Activated CD4-positive, alpha-beta T cell treated with anti-CD3 and anti-CD28 coated beads, Interleukin-2, amount 50 U/mL, for 4 hours (primary cell): ENCODE measurements at regions not wholly inside any gene's neighbourhood (a gene's known extent, or its start where the extent isn't known, plus 50 kb on each side); places are given as distances from the start of the nearest gene placed in this dataset.
"Not testable (repeated sequence)": the region's sequence is repeated elsewhere in the genome, so short reads cannot be mapped to it uniquely, and the experiment has no call there.

Experiments
- DNase-seq, 2 experiments: peaks; one replicate each; pipeline ENCODE4 v3.0.0-alpha.2; 2020

DNA sequence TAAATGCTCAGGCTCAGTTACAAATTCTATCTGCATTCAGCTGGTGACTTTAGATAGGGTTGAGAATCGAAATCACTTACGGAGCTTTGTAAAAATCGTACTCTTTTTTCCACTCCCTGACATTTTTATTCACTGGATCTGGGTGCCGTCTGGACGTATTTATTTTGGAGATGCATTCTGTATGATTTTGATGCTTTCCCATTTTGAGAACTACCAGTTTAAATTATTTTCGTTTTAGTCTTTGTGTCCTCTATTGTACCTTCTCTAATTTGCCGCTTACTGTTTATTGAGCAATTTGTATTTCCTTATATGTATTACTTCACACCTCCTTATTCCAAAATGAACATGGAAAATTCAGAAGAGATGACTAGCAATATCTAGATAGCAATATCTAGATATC lies 96.2 kb downstream of the FASLG start:
- DNase-seq = no peak

DNA sequence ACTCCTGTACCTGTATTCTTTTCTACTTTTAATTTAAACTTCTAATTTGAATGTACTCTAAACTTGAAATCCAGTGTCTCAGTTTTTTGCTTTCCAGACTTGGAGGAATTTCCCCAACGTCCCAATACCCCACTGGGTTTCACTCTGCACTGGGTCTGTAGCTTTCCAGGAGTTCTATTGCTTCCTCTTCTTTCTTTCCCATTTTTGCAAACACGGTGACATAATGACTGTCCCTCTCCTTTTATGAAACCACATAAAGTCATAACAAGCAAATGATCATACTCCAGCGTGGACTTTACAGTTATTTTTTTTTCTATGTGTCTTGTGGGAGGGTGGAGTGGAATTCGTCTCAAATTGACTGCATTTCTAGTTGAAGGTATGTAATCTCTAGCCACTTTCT lies 97.1 kb downstream of the FASLG start:
- no peak for DNase-seq

- DNase-seq = no peak
Measured at GRCh38 chr1:172758259-172758658, 99.4 kb downstream of the FASLG start.

GRCh38 chr1:172760121-172760520 lies 101.2 kb downstream of the FASLG start:
- no peak for DNase-seq

GRCh38 chr1:172761581-172762486 lies 102.9 kb downstream of the FASLG start:
- no peak for DNase-seq

- DNase-seq = no peak
Measured at GRCh38 chr1:172763057-172763456, 104.2 kb downstream of the FASLG start.

DNA sequence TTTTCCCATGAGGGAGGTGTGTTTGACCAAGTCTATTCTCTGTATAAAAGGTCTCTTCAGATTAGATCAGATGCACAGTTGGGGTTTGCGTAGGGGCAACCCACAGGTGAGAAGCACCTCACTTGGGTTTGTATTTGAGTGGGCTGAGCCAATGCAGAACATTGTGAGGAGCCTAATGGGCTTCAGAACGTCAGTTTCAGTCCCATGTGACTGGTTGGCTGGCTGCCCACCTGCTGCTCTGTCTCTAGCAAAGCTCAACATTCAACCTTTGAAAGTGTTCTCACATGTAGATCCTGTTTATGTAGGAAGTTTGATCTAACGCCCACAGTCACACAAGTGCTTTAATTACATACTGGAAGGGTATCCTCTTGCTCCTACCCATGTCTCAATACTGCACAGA lies 105.5 kb downstream of the FASLG start:
- DNase-seq = peak; percentile 8 to 15

DNA sequence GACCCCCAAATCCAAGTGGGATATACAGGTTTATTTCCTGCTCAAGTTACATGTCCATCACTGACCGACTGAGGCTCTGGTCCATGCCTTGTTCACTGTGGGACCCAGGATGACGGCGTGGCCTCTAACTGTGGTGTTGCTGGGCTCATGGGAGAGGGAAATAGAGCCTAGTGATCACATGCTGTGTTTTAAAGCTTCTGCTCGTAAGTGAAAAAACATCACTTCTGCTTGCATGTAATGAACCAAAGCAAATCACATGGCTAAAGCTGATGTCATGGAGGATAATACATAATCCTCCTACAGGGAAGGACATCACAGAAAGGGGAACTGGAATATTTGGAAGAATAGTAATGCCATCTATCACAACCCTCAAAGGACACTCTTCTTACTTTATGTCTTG lies 107.6 kb downstream of the FASLG start:
- DNase-seq = no peak

- no peak for DNase-seq
Measured at GRCh38 chr1:172770071-172770470, 111.2 kb downstream of the FASLG start.

GRCh38 chr1:172774561-172774960 lies 115.7 kb downstream of the FASLG start:
- no peak for DNase-seq

GRCh38 chr1:172775606-172776005 lies 116.7 kb downstream of the FASLG start:
- DNase-seq = no peak

- DNase-seq = no peak
Measured at GRCh38 chr1:172776071-172776470, 117.2 kb downstream of the FASLG start.

GRCh38 chr1:172777767-172778166 lies 118.9 kb downstream of the FASLG start:
- DNase-seq = no peak

- no peak for DNase-seq
Measured at GRCh38 chr1:172778456-172779455, 119.9 kb downstream of the FASLG start.

- no peak for DNase-seq
Measured at GRCh38 chr1:172779491-172779890, 120.6 kb downstream of the FASLG start.

DNA sequence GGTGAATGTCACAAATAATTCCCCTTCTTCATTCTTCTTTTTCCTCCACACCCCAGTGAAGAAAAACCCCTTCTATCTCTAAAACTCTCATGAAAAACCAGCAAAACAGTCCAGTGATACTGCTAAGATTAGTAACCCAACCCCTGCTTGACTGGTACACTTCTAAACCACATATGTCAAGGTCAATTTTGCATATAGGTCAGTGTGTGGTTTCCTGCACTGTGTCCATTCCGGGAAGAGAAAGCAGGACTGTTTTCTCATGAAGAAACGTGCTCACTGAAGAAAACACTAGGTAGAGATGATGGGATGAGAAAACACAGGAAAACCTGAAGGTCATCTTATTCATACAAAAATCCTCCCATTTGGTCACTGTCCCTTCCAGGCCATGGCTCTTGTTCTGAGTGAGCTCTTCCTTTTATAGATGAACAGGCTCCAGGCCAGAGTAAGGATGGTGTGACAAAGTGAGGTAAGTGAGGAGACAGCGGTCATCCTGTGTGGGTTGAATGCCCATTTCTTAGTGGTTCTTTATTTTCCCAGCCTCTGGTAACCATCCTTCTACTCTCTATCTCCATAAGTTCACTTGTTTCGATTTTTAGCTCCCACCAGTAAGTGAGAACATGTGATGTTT lies 122.7 kb downstream of the FASLG start:
- no peak for DNase-seq

DNA sequence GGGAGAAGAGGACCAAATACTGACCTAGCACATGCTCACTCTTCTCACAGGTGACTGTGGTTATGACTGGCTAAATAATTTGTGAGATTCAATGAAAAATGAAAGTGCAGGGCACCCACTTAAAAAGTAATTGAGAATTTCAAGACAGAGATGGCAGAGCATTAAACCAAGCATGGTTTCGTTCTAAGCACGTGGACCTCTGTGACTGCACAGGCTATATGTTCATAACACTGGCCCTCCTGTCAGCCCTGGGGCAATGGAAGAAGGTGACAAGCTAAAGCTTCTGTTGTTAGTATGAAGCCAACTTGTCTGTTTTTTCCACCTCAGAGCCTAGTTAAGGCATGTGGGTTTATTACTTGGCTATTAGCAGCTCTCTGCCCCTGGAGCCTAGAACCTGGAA lies 130.9 kb downstream of the FASLG start:
- DNase-seq = no peak

DNA sequence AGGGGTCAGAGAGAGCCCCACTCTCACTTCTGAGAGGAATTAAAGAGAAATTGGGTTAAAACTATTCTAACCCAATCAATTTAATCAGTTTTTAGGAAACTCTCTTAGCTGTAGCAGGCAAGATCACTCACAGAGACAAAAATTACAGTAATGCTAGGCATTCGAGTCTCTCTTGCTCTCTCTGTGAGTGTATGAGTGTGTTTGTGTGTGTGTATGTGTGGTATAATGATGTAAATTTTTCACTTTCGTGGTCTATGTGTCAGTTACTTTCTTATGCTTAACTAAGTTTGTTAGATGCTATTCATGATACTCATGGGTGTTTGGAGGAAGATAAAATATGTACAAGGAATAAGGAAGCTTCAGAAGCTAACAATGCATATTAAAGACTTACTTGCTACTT lies 131.3 kb downstream of the FASLG start:
- no peak for DNase-seq

DNA sequence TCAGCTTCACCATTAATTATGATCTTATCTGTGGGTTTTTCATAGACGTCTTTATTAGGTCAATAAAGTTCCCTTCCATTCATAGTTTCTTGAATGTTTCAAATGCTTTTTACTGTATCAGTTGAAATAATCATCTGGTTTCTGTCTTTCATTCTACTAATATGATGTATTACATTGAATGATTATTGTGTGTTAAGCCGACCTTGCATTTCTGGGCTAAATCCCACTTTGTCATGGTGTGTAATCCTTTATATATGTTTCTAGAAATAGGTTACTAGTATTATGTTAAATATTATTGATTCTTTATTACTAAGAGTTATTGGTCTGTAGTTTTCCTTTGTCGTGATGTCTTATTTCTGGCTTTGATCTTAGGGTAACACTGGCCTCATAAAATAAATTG lies 134.9 kb downstream of the FASLG start:
- no peak for DNase-seq

DNA sequence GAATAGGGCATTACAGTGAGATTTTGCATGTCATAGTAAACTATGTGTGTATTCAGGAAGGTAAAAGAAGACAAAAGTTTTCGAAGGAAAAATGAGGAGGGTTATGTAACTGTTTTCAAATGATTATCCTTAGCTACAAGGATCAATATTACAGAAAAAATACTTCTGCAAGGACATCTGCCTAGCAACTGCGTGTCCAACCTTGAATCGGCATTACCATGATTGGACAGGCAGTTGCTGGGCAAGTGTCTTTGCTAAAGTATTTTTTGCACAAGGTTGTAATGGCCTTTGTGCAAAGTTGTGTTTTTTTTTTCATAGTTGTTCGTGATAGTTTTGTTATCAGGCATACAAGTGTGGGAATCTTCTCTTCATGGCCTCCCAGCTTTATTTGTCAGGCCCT lies 136.8 kb downstream of the FASLG start:
- DNase-seq = no peak

GRCh38 chr1:172799804-172800203 lies 140.9 kb downstream of the FASLG start:
- DNase-seq = not testable (repeated sequence)

- no peak for DNase-seq
Measured at GRCh38 chr1:172801771-172802322, 142.9 kb downstream of the FASLG start.

DNA sequence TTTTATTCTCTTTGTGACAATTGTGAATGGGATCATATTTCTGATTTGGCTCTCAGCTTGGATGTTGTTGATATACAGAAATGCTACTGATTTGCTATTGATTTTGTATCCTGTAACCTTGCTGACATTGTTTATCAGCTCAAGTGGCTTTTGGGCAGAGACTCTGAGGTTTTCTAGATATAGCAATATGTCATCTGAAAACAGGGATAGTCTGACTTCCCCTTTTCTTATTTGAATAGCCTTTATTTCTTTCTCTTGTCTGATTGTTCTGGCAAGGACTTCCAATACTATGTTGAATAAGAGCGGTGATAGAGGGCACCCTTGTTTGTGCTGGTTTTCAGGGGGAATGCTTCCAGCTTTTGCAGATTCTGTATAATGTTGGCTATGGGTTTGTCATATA lies 150.8 kb downstream of the FASLG start:
- DNase-seq = no peak
